ENCODE measurements at regions not wholly inside any gene's neighbourhood (a gene's known extent, or its start where the extent isn't known, plus 50 kb on each side); places are given as distances from the start of the nearest gene placed in this dataset.

DNA sequence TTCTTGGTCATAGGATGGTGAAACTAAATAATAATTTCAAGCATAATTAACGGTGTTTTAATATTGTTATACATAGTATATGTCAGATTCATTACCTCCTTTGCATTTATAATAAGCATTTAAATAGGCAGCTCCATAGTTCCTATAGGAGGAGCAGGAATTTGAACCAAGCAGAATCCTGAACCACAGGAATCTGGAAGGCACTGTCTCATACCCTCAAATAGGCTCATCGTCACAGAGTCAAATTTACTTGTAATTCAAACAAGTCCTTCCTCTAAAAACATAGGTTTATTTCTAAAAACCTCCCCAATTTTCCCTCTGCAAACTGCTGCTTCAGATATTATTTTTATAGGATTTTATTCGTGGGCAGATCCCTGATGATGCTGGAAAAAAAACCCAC lies 376.3 kb upstream of the ARHGEF26 start:
- TF ChIP-seq, protein P1, sequence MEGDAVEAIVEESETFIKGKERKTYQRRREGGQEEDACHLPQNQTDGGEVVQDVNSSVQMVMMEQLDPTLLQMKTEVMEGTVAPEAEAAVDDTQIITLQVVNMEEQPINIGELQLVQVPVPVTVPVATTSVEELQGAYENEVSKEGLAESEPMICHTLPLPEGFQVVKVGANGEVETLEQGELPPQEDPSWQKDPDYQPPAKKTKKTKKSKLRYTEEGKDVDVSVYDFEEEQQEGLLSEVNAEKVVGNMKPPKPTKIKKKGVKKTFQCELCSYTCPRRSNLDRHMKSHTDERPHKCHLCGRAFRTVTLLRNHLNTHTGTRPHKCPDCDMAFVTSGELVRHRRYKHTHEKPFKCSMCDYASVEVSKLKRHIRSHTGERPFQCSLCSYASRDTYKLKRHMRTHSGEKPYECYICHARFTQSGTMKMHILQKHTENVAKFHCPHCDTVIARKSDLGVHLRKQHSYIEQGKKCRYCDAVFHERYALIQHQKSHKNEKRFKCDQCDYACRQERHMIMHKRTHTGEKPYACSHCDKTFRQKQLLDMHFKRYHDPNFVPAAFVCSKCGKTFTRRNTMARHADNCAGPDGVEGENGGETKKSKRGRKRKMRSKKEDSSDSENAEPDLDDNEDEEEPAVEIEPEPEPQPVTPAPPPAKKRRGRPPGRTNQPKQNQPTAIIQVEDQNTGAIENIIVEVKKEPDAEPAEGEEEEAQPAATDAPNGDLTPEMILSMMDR (IDR thresholded peaks at IDR 0.05; ENCODE audit: borderline replicate concordance, insufficient read depth, low read depth, low read length), result no peak
- no peak overlapping the region for H3K4me3 ChIP-seq (ENCODE audit: low read depth, low read length)

DNA sequence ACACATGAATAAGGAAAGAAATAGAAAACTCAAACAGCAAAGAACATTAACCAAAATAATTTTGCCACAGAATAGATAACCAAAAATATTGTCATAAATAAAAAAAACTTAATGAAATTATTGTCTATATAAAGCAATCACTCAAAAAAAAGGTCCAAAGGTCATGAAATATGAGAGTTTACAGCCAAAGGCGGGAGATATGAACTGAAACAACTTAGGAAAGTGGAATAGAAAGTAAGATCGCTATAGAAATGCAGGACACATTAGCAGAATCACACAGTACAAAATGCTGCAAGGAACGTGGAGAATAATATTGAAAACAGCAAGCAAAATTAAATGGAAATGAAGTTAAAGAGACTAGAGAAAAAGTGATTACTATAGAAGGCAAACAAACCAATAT lies 375.0 kb upstream of the ARHGEF26 start:
- no peak overlapping the region for H3K4me3 ChIP-seq (ENCODE audit: low read depth, low read length)
- TF ChIP-seq, protein P1 (IDR thresholded peaks at IDR 0.05; ENCODE audit: borderline replicate concordance, insufficient read depth, low read depth, low read length), result no peak

DNA sequence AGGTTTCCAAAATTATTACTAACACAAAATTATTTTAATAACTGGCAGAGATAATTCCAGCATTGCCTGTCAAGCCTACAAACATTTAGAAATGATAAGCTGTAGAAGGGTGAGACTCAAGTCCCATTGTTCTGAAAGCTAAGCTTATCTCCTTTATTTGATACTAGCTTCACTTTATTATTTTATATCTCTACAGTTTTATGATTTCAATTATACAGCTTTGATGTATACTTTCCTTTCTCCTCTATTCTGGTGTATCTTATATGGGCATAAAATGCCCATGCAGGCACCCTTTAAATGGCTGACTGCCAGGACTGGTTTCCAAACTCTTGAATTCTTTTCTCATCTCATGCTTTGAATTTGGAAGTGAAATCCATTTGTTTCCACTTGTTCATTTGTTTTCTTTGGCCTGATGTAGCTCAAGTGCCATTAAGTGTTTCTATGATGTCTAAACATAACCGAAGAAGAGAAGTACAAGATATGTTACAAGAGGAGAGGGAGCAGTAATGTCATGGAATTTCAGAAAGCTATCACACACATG lies 372.1 kb upstream of the ARHGEF26 start:
- TF ChIP-seq, protein P1 (IDR thresholded peaks at IDR 0.05; ENCODE audit: borderline replicate concordance, insufficient read depth, low read depth, low read length), result no peak
- H3K4me3 ChIP-seq (ENCODE audit: low read depth, low read length), result no peak overlapping the region

DNA sequence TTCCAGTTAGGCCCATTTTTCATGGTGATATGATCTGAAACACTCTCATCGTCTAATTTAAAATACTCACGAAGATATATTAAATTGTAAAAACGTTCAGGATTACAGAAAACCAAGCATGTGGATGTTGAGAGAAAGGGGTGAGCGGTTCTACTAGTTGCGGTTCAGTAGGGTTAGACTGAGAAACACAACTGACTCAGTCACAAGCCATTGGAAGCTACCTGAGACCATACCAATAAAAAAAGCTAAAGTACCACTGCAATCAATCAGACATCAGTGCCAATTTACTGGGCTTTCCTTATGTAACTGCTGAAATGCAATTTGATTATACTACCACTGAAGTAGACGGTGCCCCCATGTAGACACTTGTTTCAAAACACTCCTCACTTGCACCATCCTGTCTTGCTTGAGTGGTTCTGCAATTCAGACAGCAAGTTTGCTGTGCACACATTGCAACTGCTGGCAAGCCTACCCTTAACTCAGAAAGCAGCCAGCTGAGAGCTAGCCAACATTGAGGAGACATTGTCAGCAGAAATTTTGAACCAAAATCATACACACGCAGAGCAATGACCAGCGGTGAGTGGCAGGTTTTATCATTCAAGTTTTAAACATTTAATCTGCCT lies 368.7 kb upstream of the ARHGEF26 start:
- TF ChIP-seq, protein P1 (IDR thresholded peaks at IDR 0.05; ENCODE audit: borderline replicate concordance, insufficient read depth, low read depth, low read length), result no peak
- H3K4me3 ChIP-seq (ENCODE audit: low read depth, low read length), result no peak overlapping the region

DNA sequence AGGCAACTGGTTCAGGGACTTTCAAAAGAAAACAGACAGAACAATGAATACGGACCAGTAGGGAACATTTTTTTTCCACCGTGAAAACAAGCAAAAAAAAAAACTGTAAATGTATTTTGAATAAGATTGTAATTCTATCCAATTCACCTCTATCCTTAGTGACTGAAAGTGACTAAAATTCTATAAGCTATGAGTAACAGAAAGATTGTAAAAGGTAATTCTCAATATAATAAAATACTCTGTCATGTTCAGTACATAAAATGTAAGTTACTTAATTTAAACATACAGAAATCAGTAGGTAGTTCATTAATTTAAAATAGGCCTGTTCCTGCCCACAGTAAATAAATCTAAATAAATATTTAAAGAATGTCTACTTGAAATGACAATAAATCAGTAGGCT lies 368.2 kb upstream of the ARHGEF26 start:
- TF ChIP-seq, protein P1 (IDR thresholded peaks at IDR 0.05; ENCODE audit: borderline replicate concordance, insufficient read depth, low read depth, low read length), result no peak
- H3K4me3 ChIP-seq (ENCODE audit: low read depth, low read length), result no peak overlapping the region

DNA sequence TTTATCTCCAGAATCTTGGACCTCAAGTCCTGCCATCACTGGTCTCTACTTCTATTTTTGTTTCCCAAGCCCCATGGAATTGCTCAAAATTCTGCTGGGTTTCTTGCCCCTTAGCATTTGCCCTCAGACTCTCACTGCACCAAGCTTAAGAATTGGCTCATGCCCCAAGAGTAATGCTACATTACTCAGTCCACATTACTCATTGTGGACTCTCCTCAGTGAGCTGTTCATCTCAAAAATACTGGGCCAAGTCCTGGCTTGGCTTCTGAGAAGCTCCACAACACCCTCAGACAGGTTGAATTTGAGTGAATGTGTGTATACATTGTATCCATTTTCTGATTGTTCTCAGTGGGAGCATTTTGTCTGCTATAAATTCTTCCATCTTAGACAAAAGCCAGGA lies 364.4 kb upstream of the ARHGEF26 start:
- H3K4me3 ChIP-seq (ENCODE audit: low read depth, low read length), result no peak overlapping the region
- TF ChIP-seq, protein P1 (IDR thresholded peaks at IDR 0.05; ENCODE audit: borderline replicate concordance, insufficient read depth, low read depth, low read length), result no peak

DNA sequence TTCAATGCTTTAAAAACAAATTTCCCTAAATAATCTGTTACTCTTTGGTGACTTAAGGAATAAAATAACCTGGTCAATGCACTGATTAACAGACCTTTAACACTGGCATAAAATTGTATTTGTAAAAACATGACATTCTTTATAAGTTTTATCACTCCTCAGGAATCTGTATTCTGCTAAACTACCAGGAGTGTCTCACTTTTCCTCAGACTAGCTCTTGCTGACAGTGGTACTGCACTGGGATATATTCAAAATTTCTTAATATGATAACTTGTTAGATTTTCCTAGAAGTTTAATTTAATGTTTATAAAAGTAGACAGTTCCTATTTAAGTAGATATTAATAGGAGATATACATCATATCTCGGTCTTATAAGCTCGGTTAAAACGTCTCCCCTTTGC lies 363.4 kb upstream of the ARHGEF26 start:
- H3K4me3 ChIP-seq (ENCODE audit: low read depth, low read length), result no peak overlapping the region
- TF ChIP-seq, protein P1 (IDR thresholded peaks at IDR 0.05; ENCODE audit: borderline replicate concordance, insufficient read depth, low read depth, low read length), result no peak

Data from GM12875 (cell line).